MM.1S (cell line): ENCODE measurements at regions not wholly inside any gene's neighbourhood (a gene's known extent, or its start where the extent isn't known, plus 50 kb on each side); places are given as distances from the start of the nearest gene placed in this dataset.

ENCODE experiments used
- CTCF ChIP-seq: fragments of 300-600 bp; sonication (generic); IDR thresholded peaks from 2 replicates; pipeline ENCODE4 v1.5.1; 2016; ENCODE audit warnings: antibody characterized with exemption, low read length, mixed read lengths
- EZH2 ChIP-seq: fragments of 300-600 bp; sonication (generic); optimal IDR thresholded peaks from 2 replicates; pipeline ENCODE3; 2017; ENCODE audit warnings: low read depth, mild to moderate bottlenecking, antibody characterized with exemption, low read length, mixed read lengths

GRCh38 chr5:106985174-106985573 is 685.6 kb downstream of the EFNA5 start:
- TF ChIP-seq CTCF (no peak), EZH2 (no peak)
